HEK293 (cell line): ENCODE measurements at regions not wholly inside any gene's neighbourhood (a gene's known extent, or its start where the extent isn't known, plus 50 kb on each side); places are given as distances from the start of the nearest gene placed in this dataset.
"Not testable (repeated sequence)": the region's sequence is repeated elsewhere in the genome, so short reads cannot be mapped to it uniquely, and the experiment has no call there.

ENCODE experiments used
- BCL11B ChIP-seq: fragments of 450-650 bp; formaldehyde crosslinking; IDR thresholded peaks from 2 replicates; pipeline ENCODE4 v1.5.1; 2016; ENCODE audit warnings: low read depth, missing biosample characterization, missing genetic modification characterization
- CTCF ChIP-seq: fragments of 450-650 bp; formaldehyde crosslinking; IDR thresholded peaks from 2 replicates; pipeline ENCODE4 v1.5.1; 2016; ENCODE audit warnings: missing biosample characterization, missing genetic modification characterization
- MYNN ChIP-seq: fragments of 450-650 bp; formaldehyde crosslinking; IDR thresholded peaks from 2 replicates; pipeline ENCODE4 v1.5.1; 2016; ENCODE audit warnings: missing biosample characterization, missing genetic modification characterization, borderline replicate concordance
- SP2 ChIP-seq: fragments of 450-650 bp; formaldehyde crosslinking; IDR thresholded peaks from 2 replicates; pipeline ENCODE4 v1.5.1; 2016; ENCODE audit warnings: missing biosample characterization, missing genetic modification characterization
- YY2 ChIP-seq: fragments of 450-650 bp; formaldehyde crosslinking; IDR thresholded peaks from 2 replicates; pipeline ENCODE4 v1.5.1; 2016; ENCODE audit warnings: missing biosample characterization, missing genetic modification characterization
- ZBTB26 ChIP-seq: fragments of 450-650 bp; formaldehyde crosslinking; optimal IDR thresholded peaks from 2 replicates; pipeline ENCODE3; 2016; ENCODE audit warnings: missing biosample characterization, mild to moderate bottlenecking, missing genetic modification characterization
- ZEB2 ChIP-seq: fragments of 450-650 bp; formaldehyde crosslinking; IDR thresholded peaks from 2 replicates; pipeline ENCODE4 v1.5.1; 2016; ENCODE audit warnings: missing biosample characterization, missing genetic modification characterization
- ZFHX2 ChIP-seq: fragments of 450-650 bp; formaldehyde crosslinking; conservative IDR thresholded peaks from 2 replicates; pipeline ENCODE4 v1.5.1; 2016; ENCODE audit warnings: missing biosample characterization, missing genetic modification characterization
- ZNF174 ChIP-seq: fragments of 450-650 bp; formaldehyde crosslinking; IDR thresholded peaks from 2 replicates; pipeline ENCODE4 v1.5.0; 2017; ENCODE audit warnings: missing biosample characterization, mild to moderate bottlenecking, missing genetic modification characterization
- ZNF239 ChIP-seq: fragments of 450-650 bp; formaldehyde crosslinking; IDR thresholded peaks from 2 replicates; pipeline ENCODE4 v1.5.1; 2016; ENCODE audit warnings: missing biosample characterization, missing genetic modification characterization
- ZNF837 ChIP-seq: fragments of 450-650 bp; formaldehyde crosslinking; IDR thresholded peaks from 2 replicates; pipeline ENCODE4 v1.5.1; 2016; ENCODE audit warnings: missing biosample characterization, missing genetic modification characterization
- TF ChIP-seq, protein P1 (sequence below): sonication (generic); formaldehyde crosslinking; IDR thresholded peaks from 2 replicates; pipeline ENCODE4 v1.8.1; 2022; ENCODE audit warnings: mild to moderate bottlenecking, moderate library complexity, missing genetic modification reagents
- TF ChIP-seq, protein P2 (sequence below): fragments of 450-650 bp; formaldehyde crosslinking; IDR thresholded peaks from 2 replicates; pipeline ENCODE4 v1.5.1; 2016; ENCODE audit warnings: missing biosample characterization, missing genetic modification characterization, low read depth
- TF ChIP-seq, protein P3 (sequence below): fragments of 450-650 bp; formaldehyde crosslinking; IDR thresholded peaks from 2 replicates; pipeline ENCODE4 v1.5.1; 2016; ENCODE audit warnings: missing biosample characterization, missing genetic modification characterization

GRCh38 chr2:179365561-179365960, 100.9 kb upstream of the SESTD1 start:
- not testable (repeated sequence) for TF ChIP-seq ZNF837; SP2 (tag by site-specific recombination); BCL11B (tag by site-specific recombination); ZEB2 (tag by site-specific recombination); YY2 (tag by site-specific recombination); ZBTB26; ZFHX2; CTCF (tag by site-specific recombination); ZNF174 (tag by site-specific recombination); ZNF239 (tag by site-specific recombination); MYNN (tag by site-specific recombination)
- TF ChIP-seq, protein P1, sequence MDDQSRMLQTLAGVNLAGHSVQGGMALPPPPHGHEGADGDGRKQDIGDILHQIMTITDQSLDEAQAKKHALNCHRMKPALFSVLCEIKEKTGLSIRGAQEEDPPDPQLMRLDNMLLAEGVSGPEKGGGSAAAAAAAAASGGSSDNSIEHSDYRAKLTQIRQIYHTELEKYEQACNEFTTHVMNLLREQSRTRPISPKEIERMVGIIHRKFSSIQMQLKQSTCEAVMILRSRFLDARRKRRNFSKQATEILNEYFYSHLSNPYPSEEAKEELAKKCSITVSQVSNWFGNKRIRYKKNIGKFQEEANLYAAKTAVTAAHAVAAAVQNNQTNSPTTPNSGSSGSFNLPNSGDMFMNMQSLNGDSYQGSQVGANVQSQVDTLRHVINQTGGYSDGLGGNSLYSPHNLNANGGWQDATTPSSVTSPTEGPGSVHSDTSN (CRISPR knock-in tag): not testable (repeated sequence)
- TF ChIP-seq, protein P2, sequence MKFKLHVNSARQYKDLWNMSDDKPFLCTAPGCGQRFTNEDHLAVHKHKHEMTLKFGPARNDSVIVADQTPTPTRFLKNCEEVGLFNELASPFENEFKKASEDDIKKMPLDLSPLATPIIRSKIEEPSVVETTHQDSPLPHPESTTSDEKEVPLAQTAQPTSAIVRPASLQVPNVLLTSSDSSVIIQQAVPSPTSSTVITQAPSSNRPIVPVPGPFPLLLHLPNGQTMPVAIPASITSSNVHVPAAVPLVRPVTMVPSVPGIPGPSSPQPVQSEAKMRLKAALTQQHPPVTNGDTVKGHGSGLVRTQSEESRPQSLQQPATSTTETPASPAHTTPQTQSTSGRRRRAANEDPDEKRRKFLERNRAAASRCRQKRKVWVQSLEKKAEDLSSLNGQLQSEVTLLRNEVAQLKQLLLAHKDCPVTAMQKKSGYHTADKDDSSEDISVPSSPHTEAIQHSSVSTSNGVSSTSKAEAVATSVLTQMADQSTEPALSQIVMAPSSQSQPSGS (tag by site-specific recombination): not testable (repeated sequence)
- TF ChIP-seq, protein P3, sequence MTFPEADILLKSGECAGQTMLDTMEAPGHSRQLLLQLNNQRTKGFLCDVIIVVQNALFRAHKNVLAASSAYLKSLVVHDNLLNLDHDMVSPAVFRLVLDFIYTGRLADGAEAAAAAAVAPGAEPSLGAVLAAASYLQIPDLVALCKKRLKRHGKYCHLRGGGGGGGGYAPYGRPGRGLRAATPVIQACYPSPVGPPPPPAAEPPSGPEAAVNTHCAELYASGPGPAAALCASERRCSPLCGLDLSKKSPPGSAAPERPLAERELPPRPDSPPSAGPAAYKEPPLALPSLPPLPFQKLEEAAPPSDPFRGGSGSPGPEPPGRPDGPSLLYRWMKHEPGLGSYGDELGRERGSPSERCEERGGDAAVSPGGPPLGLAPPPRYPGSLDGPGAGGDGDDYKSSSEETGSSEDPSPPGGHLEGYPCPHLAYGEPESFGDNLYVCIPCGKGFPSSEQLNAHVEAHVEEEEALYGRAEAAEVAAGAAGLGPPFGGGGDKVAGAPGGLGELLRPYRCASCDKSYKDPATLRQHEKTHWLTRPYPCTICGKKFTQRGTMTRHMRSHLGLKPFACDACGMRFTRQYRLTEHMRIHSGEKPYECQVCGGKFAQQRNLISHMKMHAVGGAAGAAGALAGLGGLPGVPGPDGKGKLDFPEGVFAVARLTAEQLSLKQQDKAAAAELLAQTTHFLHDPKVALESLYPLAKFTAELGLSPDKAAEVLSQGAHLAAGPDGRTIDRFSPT (tag by site-specific recombination): not testable (repeated sequence)
